Fibroblast of skin of abdomen (primary cell): ENCODE measurements at regions not wholly inside any gene's neighbourhood (a gene's known extent, or its start where the extent isn't known, plus 50 kb on each side); places are given as distances from the start of the nearest gene placed in this dataset.

ENCODE experiments used
- DNase-seq: peaks from one replicate; pipeline ENCODE4 v3.0.0-alpha.2; 2013

GRCh38 chr6:140078561-140079125 lies 704.2 kb upstream of the CITED2 start:
- peak; percentile 99 for DNase-seq

- peak; percentile 65 for DNase-seq
Measured at GRCh38 chr6:140077827-140078560, 703.5 kb upstream of the CITED2 start.

- DNase-seq, result no peak
Measured at GRCh38 chr6:140076105-140076504, 701.7 kb upstream of the CITED2 start.

GRCh38 chr6:140073456-140073855 lies 699.0 kb upstream of the CITED2 start:
- DNase-seq, result peak; percentile 87

- DNase-seq, result peak; percentile 94
Measured at GRCh38 chr6:140071601-140072062, 697.2 kb upstream of the CITED2 start.

GRCh38 chr6:140070846-140071473 lies 696.5 kb upstream of the CITED2 start:
- DNase-seq, result peak; percentile 89

- no peak for DNase-seq
Measured at GRCh38 chr6:140069576-140069975, 695.1 kb upstream of the CITED2 start.

GRCh38 chr6:140068801-140069200 lies 694.4 kb upstream of the CITED2 start:
- DNase-seq, result peak; percentile 72

GRCh38 chr6:140064366-140064765 lies 689.9 kb upstream of the CITED2 start:
- no peak for DNase-seq

- DNase-seq, result no peak
Measured at GRCh38 chr6:140063021-140063399, 688.6 kb upstream of the CITED2 start.

GRCh38 chr6:140062043-140063020 lies 687.9 kb upstream of the CITED2 start:
- DNase-seq, result peak; percentile 99

GRCh38 chr6:140061110-140062042 lies 686.9 kb upstream of the CITED2 start:
- DNase-seq, result no peak

- peak; percentile 60 for DNase-seq
Measured at GRCh38 chr6:140059947-140060346, 685.5 kb upstream of the CITED2 start.

GRCh38 chr6:140058863-140059262 lies 684.4 kb upstream of the CITED2 start:
- no peak for DNase-seq

- peak; percentile 72 for DNase-seq
Measured at GRCh38 chr6:140052736-140053729, 678.6 kb upstream of the CITED2 start.

- DNase-seq, result peak; percentile 98
Measured at GRCh38 chr6:140051521-140052512, 677.4 kb upstream of the CITED2 start.

- no peak for DNase-seq
Measured at GRCh38 chr6:140050101-140050995, 675.9 kb upstream of the CITED2 start.

- no peak for DNase-seq
Measured at GRCh38 chr6:140049251-140049650, 674.8 kb upstream of the CITED2 start.
